WTC11 (cell line): ENCODE measurements at regions not wholly inside any gene's neighbourhood (a gene's known extent, or its start where the extent isn't known, plus 50 kb on each side); places are given as distances from the start of the nearest gene placed in this dataset.

ENCODE experiments used
- ATAC-seq: fragments of 200-7000 bp; cut with Tn5 transposase; 2 replicates; pipeline ENCODE4 v1.10.0; 2021; ENCODE audit warnings: mild to moderate bottlenecking, moderate library complexity
- CTCF ChIA-PET: fragments of 300-600 bp; sonication (Branson Sonifier 250); formaldehyde crosslinking; loops from one replicate; lab custom pipeline; 2021; ENCODE audit warnings: antibody characterized with exemption; lab: Charles Lee
- POLR2A ChIA-PET: fragments of 350-600 bp; sonication (Branson Sonifier 250); formaldehyde crosslinking; loops from one replicate; lab custom pipeline; 2021; ENCODE audit warnings: antibody characterized with exemption; lab: Charles Lee
- DNase-seq: peaks from one replicate; pipeline ENCODE4 v3.0.0; 2021; ENCODE audit warnings: low spot score
- H3K27ac Mint-ChIP-seq: 2 replicates; pipeline ENCODE4 v1.8.0; 2021; ENCODE audit warnings: mixed read lengths
- H3K27me3 Mint-ChIP-seq: 2 replicates; pipeline ENCODE4 v1.8.0; 2021; ENCODE audit warnings: low read depth, mild to moderate bottlenecking, moderate library complexity, mixed read lengths
- H3K36me3 Mint-ChIP-seq: 2 replicates; pipeline ENCODE4 v1.8.0; 2021; ENCODE audit warnings: mixed read lengths
- H3K4me1 Mint-ChIP-seq: 2 replicates; pipeline ENCODE4 v1.8.0; 2022; ENCODE audit warnings: mixed read lengths
- H3K4me3 Mint-ChIP-seq: 2 replicates; pipeline ENCODE4 v1.8.0; 2021; ENCODE audit warnings: mild to moderate bottlenecking, moderate library complexity, mixed read lengths
- H3K9me3 Mint-ChIP-seq: 2 replicates; pipeline ENCODE4 v1.8.0; 2021; ENCODE audit warnings: mixed read lengths
- ATF1 ChIP-seq: sonication (generic); formaldehyde crosslinking; IDR thresholded peaks from 2 replicates; pipeline ENCODE4 v1.8.1; 2023; ENCODE audit warnings: mild to moderate bottlenecking, moderate library complexity, missing genetic modification reagents
- CREM ChIP-seq: sonication (generic); formaldehyde crosslinking; IDR thresholded peaks from 2 replicates; pipeline ENCODE4 v1.8.1; 2022; ENCODE audit warnings: mild to moderate bottlenecking, missing genetic modification reagents, moderate library complexity
- ELF4 ChIP-seq: sonication (generic); formaldehyde crosslinking; IDR thresholded peaks from 2 replicates; pipeline ENCODE4 v1.8.1; 2022; ENCODE audit warnings: low read depth, mild to moderate bottlenecking, moderate library complexity, missing genetic modification reagents
- KAT7 ChIP-seq: sonication (generic); formaldehyde crosslinking; IDR thresholded peaks from 2 replicates; pipeline ENCODE4 v1.8.1; 2023; ENCODE audit warnings: missing genetic modification reagents, mild to moderate bottlenecking, borderline replicate concordance
- MYBL2 ChIP-seq: sonication (generic); formaldehyde crosslinking; IDR thresholded peaks from 2 replicates; pipeline ENCODE4 v1.8.1; 2023; ENCODE audit warnings: mild to moderate bottlenecking, moderate library complexity, missing genetic modification reagents
- RELA ChIP-seq: sonication (generic); formaldehyde crosslinking; IDR thresholded peaks from 2 replicates; pipeline ENCODE4 v1.8.1; 2022; ENCODE audit warnings: missing genetic modification reagents, mild to moderate bottlenecking, borderline replicate concordance
- RORB ChIP-seq: fragments of 250-450 bp; sonication (Bioruptor Pico); IDR thresholded peaks from 2 replicates; pipeline ENCODE4 v1.9.0; 2021; ENCODE audit warnings: mild to moderate bottlenecking
- USF2 ChIP-seq: sonication (generic); formaldehyde crosslinking; IDR thresholded peaks from 2 replicates; pipeline ENCODE4 v1.8.1; 2023; ENCODE audit warnings: mild to moderate bottlenecking, missing genetic modification reagents, moderate library complexity
- ZNF138 ChIP-seq: sonication (generic); formaldehyde crosslinking; conservative IDR thresholded peaks from 2 replicates; pipeline ENCODE4 v1.8.1; 2022; ENCODE audit warnings: mild to moderate bottlenecking, moderate library complexity, missing genetic modification reagents
- TF ChIP-seq, protein P1 (sequence below): fragments of 250-450 bp; sonication (Bioruptor Pico); conservative IDR thresholded peaks from 2 replicates; pipeline ENCODE4 v1.9.0; 2021; ENCODE audit warnings: mild to moderate bottlenecking
- TF ChIP-seq, protein P2 (sequence below): sonication (generic); formaldehyde crosslinking; IDR thresholded peaks from 2 replicates; pipeline ENCODE4 v1.8.0; 2023; ENCODE audit warnings: mild to moderate bottlenecking, missing genetic modification reagents
- TF ChIP-seq, protein P3 (sequence below): fragments of 250-450 bp; sonication (Bioruptor Pico); IDR thresholded peaks from 2 replicates; pipeline ENCODE4 v1.9.0; 2021; ENCODE audit warnings: mild to moderate bottlenecking
- TF ChIP-seq, protein P4 (sequence below): fragments of 250-450 bp; sonication (Bioruptor Pico); IDR thresholded peaks from 2 replicates; pipeline ENCODE4 v1.9.0; 2021; ENCODE audit warnings: mild to moderate bottlenecking
- TF ChIP-seq, protein P5 (sequence below): sonication (generic); formaldehyde crosslinking; IDR thresholded peaks from 2 replicates; pipeline ENCODE4 v1.8.1; 2022; ENCODE audit warnings: mild to moderate bottlenecking, moderate library complexity, missing genetic modification reagents

- POLR2A ChIA-PET, result no interaction called here
- TF ChIP-seq RORB (CRISPR knock-in tag) (no peak), ELF4 (CRISPR knock-in tag) (no peak), KAT7 (CRISPR knock-in tag) (no peak), RELA (CRISPR knock-in tag) (no peak), CREM (CRISPR knock-in tag) (no peak), ATF1 (CRISPR knock-in tag) (no peak), ZNF138 (no peak)
- TF ChIP-seq, protein P1, sequence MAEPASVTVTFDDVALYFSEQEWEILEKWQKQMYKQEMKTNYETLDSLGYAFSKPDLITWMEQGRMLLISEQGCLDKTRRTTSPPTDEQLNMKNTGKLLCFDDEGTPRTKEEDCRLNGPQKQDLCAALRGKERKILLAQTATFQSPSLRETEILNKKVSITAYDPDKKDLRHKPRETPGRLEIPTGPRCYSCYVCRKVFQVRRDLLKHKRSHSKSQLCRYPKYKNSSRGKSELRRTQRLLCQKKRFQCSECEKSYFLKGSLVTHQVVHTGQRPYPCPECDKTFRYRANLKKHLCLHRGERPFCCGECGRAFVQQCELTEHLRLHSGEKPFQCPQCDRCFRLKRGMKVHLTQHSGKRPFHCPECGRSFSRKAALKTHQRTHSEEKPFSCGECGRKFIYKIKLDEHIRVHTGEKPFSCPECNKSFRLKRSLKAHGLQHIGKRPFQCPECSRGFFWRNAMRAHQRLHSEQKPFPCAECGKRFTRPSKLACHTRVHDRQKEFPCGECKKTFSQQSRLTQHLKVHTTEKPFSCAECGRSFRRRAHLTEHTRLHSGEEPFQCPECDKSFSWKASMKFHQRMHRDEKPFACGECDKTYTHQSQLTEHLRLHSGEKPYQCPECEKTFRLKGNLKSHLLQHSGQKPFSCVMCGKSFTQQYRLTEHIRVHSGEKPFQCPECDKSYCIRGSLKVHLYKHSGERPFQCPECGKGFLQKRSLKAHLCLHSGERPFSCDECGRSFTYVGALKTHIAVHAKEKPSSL (CRISPR knock-in tag), result no peak
- TF ChIP-seq, protein P2, sequence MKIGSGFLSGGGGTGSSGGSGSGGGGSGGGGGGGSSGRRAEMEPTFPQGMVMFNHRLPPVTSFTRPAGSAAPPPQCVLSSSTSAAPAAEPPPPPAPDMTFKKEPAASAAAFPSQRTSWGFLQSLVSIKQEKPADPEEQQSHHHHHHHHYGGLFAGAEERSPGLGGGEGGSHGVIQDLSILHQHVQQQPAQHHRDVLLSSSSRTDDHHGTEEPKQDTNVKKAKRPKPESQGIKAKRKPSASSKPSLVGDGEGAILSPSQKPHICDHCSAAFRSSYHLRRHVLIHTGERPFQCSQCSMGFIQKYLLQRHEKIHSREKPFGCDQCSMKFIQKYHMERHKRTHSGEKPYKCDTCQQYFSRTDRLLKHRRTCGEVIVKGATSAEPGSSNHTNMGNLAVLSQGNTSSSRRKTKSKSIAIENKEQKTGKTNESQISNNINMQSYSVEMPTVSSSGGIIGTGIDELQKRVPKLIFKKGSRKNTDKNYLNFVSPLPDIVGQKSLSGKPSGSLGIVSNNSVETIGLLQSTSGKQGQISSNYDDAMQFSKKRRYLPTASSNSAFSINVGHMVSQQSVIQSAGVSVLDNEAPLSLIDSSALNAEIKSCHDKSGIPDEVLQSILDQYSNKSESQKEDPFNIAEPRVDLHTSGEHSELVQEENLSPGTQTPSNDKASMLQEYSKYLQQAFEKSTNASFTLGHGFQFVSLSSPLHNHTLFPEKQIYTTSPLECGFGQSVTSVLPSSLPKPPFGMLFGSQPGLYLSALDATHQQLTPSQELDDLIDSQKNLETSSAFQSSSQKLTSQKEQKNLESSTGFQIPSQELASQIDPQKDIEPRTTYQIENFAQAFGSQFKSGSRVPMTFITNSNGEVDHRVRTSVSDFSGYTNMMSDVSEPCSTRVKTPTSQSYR (CRISPR knock-in tag), result no peak
- TF ChIP-seq, protein P3, sequence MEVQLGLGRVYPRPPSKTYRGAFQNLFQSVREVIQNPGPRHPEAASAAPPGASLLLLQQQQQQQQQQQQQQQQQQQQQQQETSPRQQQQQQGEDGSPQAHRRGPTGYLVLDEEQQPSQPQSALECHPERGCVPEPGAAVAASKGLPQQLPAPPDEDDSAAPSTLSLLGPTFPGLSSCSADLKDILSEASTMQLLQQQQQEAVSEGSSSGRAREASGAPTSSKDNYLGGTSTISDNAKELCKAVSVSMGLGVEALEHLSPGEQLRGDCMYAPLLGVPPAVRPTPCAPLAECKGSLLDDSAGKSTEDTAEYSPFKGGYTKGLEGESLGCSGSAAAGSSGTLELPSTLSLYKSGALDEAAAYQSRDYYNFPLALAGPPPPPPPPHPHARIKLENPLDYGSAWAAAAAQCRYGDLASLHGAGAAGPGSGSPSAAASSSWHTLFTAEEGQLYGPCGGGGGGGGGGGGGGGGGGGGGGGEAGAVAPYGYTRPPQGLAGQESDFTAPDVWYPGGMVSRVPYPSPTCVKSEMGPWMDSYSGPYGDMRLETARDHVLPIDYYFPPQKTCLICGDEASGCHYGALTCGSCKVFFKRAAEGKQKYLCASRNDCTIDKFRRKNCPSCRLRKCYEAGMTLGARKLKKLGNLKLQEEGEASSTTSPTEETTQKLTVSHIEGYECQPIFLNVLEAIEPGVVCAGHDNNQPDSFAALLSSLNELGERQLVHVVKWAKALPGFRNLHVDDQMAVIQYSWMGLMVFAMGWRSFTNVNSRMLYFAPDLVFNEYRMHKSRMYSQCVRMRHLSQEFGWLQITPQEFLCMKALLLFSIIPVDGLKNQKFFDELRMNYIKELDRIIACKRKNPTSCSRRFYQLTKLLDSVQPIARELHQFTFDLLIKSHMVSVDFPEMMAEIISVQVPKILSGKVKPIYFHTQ (CRISPR knock-in tag), result no peak
- TF ChIP-seq, protein P4, sequence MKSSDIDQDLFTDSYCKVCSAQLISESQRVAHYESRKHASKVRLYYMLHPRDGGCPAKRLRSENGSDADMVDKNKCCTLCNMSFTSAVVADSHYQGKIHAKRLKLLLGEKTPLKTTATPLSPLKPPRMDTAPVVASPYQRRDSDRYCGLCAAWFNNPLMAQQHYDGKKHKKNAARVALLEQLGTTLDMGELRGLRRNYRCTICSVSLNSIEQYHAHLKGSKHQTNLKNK (CRISPR knock-in tag), result no peak
- ATAC-seq, result no peak
- no peak for DNase-seq
- H3K27ac Mint-ChIP-seq, result no peak overlapping the region
- H3K36me3 Mint-ChIP-seq, result peaks cover 2% of the 10 kb centered on the region
- no peaks in the 10 kb centered on the region for H3K27me3 Mint-ChIP-seq
- peaks cover 15% of the 10 kb centered on the region for H3K9me3 Mint-ChIP-seq
- H3K4me1 Mint-ChIP-seq, result no peaks in the 10 kb centered on the region
- CTCF ChIA-PET, result no interaction called here
- no peak overlapping the region for H3K4me3 Mint-ChIP-seq
These were observed 661.5 kb upstream of the FRG1 start for GRCh38 chr4:189279188-189279587.

DNA sequence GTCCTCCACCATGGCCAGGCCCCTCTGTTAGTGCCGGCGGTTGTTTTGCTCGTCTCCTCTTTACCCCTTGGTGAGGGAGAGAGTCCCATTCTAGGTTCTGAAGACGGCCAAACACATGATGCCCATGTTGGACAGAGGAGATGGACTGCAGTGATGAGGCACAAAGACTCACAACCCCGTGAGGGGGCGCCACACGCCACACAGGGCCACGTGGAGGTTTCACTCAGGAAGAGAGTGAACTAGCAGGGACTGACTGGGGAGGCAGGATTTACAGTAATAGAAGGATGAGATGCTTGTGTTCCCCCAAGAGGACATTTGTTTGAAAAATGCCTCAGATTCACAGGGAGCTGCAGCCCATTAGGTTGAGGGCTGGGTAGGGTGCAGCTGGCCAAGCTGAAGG is 655.3 kb upstream of the FRG1 start:
- Mint-ChIP-seq H3K27me3 (no peaks in the 10 kb centered on the region), H3K9me3 (peaks cover 15% of the 10 kb centered on the region), H3K4me1 (no peaks in the 10 kb centered on the region), H3K36me3 (peaks cover under 1% of the 10 kb centered on the region; the same call in 1 of the 2 replicates), H3K4me3 (no peak overlapping the region), H3K27ac (no peak overlapping the region)
- ATAC-seq (peak; percentile 87), DNase-seq (peak; percentile 51)
- POLR2A ChIA-PET, result no interaction called here
- CTCF ChIA-PET, result interaction anchor here (1.3 kb wide), 1 partner anchor 508 kb away, joined by 3 read pairs; no protein-coding TSS in a partner anchor
- TF ChIP-seq MYBL2 (CRISPR knock-in tag), result no peak
- 0 out of 2 replicates have a peak, but pooled peaks have one; percentile 13 for TF ChIP-seq USF2 (CRISPR knock-in tag)
- TF ChIP-seq, protein P5, sequence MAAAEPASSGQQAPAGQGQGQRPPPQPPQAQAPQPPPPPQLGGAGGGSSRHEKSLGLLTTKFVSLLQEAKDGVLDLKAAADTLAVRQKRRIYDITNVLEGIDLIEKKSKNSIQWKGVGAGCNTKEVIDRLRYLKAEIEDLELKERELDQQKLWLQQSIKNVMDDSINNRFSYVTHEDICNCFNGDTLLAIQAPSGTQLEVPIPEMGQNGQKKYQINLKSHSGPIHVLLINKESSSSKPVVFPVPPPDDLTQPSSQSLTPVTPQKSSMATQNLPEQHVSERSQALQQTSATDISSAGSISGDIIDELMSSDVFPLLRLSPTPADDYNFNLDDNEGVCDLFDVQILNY (CRISPR knock-in tag), result no peak
